Kidney (tissue), 13 donors: ENCODE measurements at regions not wholly inside any gene's neighbourhood (a gene's known extent, or its start where the extent isn't known, plus 50 kb on each side); places are given as distances from the start of the nearest gene placed in this dataset.

Experiments used
- DNase-seq, 5 donors: peaks; one replicate each; pipeline ENCODE4 v3.0.0-alpha.2; 2013 to 2020
- FAIRE-seq: peaks from 2 replicates; lab custom pipeline; 2012; peaks lifted over from hg19 to GRCh38; lab: Jason Lieb, UNC
- H3K27ac ChIP-seq, 2 donors: one replicate each; pipeline ENCODE4 v1.7.0; 2013; ENCODE audit warnings: low read depth in 2 of 2, low read length in 2 of 2, inconsistent platforms in 1 of 2
- H3K27me3 ChIP-seq: one replicate; pipeline ENCODE4 v1.7.1; 2013; ENCODE audit warnings: low read length, inconsistent platforms; ENCODE audit not compliant: control insufficient read depth, insufficient read depth
- H3K36me3 ChIP-seq, 3 donors: one replicate each; pipeline versions ENCODE4 v1.7.0 to v1.7.1; 2013; ENCODE audit warnings: low read length in 3 of 3, control low read depth in 1 of 3, inconsistent platforms in 1 of 3; ENCODE audit not compliant: insufficient read depth in 3 of 3, control insufficient read depth in 2 of 3
- H3K4me1 ChIP-seq, 3 donors: one replicate each; pipeline versions ENCODE4 v1.7.0 to v1.7.1; 2013; ENCODE audit warnings: low read length in 3 of 3, inconsistent platforms in 1 of 3, low read depth in 1 of 3; ENCODE audit not compliant: control insufficient read depth in 2 of 3, insufficient read depth in 2 of 3
- H3K4me3 ChIP-seq, 3 donors: one replicate each; pipeline versions ENCODE4 v1.7.0 to v1.8.1; 2013; ENCODE audit warnings: low read length in 3 of 3, control low read depth in 1 of 3, inconsistent platforms in 1 of 3
- H3K9ac ChIP-seq, 3 donors: one replicate each; pipeline versions ENCODE4 v1.7.0 to v1.7.1; 2013; ENCODE audit warnings: low read length in 3 of 3, control low read depth in 1 of 3, inconsistent platforms in 1 of 3
- H3K9me3 ChIP-seq, 3 donors: one replicate each; pipeline versions ENCODE4 v1.7.0 to v1.7.1; 2013; ENCODE audit warnings: low read length in 3 of 3, control low read depth in 1 of 3, inconsistent platforms in 1 of 3; ENCODE audit not compliant: control insufficient read depth in 2 of 3, insufficient read depth in 1 of 3
- CTCF ChIP-seq: IDR thresholded peaks from 3 replicates; pipeline ENCODE4 v1.5.1; 2012; ENCODE audit warnings: mild to moderate bottlenecking, moderate library complexity, borderline replicate concordance; ENCODE audit not compliant: insufficient read depth; ENCODE audit errors: extremely low read depth
- intact Hi-C: fragments of 100-400 bp; cut with DNase I; formaldehyde crosslinking; loops from one replicate; pipeline ENCODE4 v1.11.1; 2022
- donor health status: control.
- donor health status: control.
- donor health status: control.
- donor health status: control.
- donor health status: control.
- donor health status: DM: yes; HTN: yes; CAD: no.
- donor health status: Normal renal cell carcinoma (clear cell type).

- no peaks in the 10 kb centered on the region for H3K36me3 ChIP-seq
- intact Hi-C loops = no loop called here
- no peak for FAIRE-seq
- peak in 4 of 5 donors; percentile 50 to 70 (median 57) for DNase-seq
- no peak for TF ChIP-seq CTCF
- peaks cover 6% of the 10 kb centered on the region for H3K27me3 ChIP-seq
- H3K27ac ChIP-seq = no peak overlapping the region
- H3K4me3 ChIP-seq = peak overlapping the region; percentile 36 to 62 (median 42)
- peaks cover 0 to 16% (median 0%) of the 10 kb centered on the region in 3 donors for H3K4me1 ChIP-seq
- H3K9ac ChIP-seq = no peak overlapping the region
- H3K9me3 ChIP-seq = no peaks in the 10 kb centered on the region
Observed at GRCh38 chr12:107318806-107319532, 225.6 kb upstream of the CRY1 start.

GRCh38 chr12:107319533-107320032, 226.2 kb upstream of the CRY1 start:
- H3K27ac ChIP-seq = peak overlapping the region in 1 of 2 donors; percentile 37
- FAIRE-seq (no peak), DNase-seq (peak in 2 of 5 donors; percentile 21 to 62)
- no peak for TF ChIP-seq CTCF
- H3K9ac ChIP-seq = no peak overlapping the region
- H3K4me1 ChIP-seq = peaks cover 0 to 16% (median 0%) of the 10 kb centered on the region in 3 donors
- peaks cover 6% of the 10 kb centered on the region for H3K27me3 ChIP-seq
- intact Hi-C loops = no loop called here
- H3K4me3 ChIP-seq = peak overlapping the region; percentile 26 to 62 (median 61)
- no peaks in the 10 kb centered on the region for H3K36me3 ChIP-seq
- H3K9me3 ChIP-seq = no peaks in the 10 kb centered on the region

GRCh38 chr12:107320033-107320928, 226.9 kb upstream of the CRY1 start:
- Histone ChIP-seq H3K9me3 (no peaks in the 10 kb centered on the region), H3K4me3 (peak overlapping the region; percentile 28 to 62 (median 61)), H3K9ac (peak overlapping the region in 2 of 3 donors; percentile 41 to 67), H3K36me3 (no peaks in the 10 kb centered on the region), H3K27me3 (peaks cover 6% of the 10 kb centered on the region), H3K4me1 (peaks cover 0 to 16% (median 0%) of the 10 kb centered on the region in 3 donors), H3K27ac (peak overlapping the region in 1 of 2 donors; percentile 37)
- DNase-seq (peak; percentile 63 to 79 (median 64)), FAIRE-seq (no peak)
- intact Hi-C loops = no loop called here
- TF ChIP-seq CTCF = no peak
